GM13976 (cell line): ENCODE measurements at regions not wholly inside any gene's neighbourhood (a gene's known extent, or its start where the extent isn't known, plus 50 kb on each side); places are given as distances from the start of the nearest gene placed in this dataset.

Experiments used
- DNase-seq: peaks from one replicate; pipeline ENCODE4 v3.0.0; 2012; ENCODE audit warnings: low spot score
- in situ Hi-C: fragments of 300-500 bp; cut with MboI; formaldehyde crosslinking; loops from one replicate; pipeline ENCODE4 v1.12.0; 2022; ENCODE audit warnings: low sequenced_read_pairs, mixed read lengths, inconsistent platforms; ENCODE audit not compliant: unreplicated experiment
- TF ChIP-seq, protein P1 (sequence below): IDR thresholded peaks from 2 replicates; pipeline ENCODE4 v1.5.1; 2012; ENCODE audit warnings: borderline replicate concordance, mild to moderate bottlenecking; ENCODE audit not compliant: insufficient read depth; ENCODE audit errors: extremely low read depth, missing control alignments, control extremely low read depth

DNA sequence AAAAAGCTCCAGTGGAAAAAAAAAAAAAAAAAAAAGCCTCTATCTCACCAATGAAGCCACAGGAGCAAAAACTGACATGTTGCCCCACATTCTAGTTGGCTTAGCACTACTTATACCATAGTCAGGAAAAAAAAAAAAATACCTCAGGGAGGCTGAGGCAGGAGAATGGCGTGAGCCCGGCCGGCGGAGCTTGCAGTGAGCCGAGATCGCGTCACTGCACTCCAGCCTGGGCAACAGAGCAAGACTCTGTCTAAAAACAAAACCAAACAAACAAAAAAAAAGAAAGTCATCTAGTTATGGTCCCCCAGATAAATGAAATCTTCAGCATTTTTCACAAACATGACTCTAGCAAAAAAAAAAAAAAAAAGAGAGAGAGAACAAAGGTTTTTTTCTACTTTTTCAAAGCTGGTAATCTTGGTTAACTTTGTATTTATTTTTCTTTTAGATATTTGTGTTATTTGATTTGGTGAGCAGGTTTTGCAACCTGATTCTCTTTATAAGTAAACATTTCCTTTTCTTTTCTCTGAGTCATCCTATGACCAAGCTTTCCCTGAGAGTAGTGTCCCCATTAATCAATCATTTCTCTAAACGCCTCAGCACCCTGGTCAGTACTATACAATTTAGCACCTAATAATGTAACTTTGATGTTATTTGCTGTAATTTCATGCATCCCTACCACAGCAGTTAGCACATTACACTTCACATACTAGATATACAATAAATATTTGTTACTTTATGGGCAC, 273.7 kb upstream of the PIK3C3 start:
- TF ChIP-seq, protein P1, sequence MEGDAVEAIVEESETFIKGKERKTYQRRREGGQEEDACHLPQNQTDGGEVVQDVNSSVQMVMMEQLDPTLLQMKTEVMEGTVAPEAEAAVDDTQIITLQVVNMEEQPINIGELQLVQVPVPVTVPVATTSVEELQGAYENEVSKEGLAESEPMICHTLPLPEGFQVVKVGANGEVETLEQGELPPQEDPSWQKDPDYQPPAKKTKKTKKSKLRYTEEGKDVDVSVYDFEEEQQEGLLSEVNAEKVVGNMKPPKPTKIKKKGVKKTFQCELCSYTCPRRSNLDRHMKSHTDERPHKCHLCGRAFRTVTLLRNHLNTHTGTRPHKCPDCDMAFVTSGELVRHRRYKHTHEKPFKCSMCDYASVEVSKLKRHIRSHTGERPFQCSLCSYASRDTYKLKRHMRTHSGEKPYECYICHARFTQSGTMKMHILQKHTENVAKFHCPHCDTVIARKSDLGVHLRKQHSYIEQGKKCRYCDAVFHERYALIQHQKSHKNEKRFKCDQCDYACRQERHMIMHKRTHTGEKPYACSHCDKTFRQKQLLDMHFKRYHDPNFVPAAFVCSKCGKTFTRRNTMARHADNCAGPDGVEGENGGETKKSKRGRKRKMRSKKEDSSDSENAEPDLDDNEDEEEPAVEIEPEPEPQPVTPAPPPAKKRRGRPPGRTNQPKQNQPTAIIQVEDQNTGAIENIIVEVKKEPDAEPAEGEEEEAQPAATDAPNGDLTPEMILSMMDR = no peak
- no peak for DNase-seq
- in situ Hi-C loops = no loop called here

DNA sequence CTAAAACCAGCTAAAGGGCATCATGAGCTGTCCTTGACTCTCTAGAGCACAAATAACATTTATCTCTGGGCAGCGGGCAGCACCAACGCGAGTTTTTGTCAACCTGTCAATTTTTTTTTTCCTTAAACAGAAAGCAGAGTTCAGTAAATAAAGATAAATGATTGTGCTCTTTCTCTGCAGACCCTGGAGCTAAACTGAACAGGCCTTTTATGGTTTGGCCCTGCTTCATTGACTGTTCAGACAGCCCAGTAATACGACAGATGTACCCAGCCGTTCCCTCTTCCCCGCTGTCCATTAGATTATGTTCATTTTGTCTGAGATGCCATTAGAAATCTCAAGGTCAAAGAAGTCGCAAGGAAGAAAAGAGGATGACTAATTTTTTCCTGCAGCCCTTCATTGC, 280.5 kb upstream of the PIK3C3 start:
- DNase-seq = no peak
- TF ChIP-seq, protein P1 = no peak
- in situ Hi-C loops = no loop called here

DNA sequence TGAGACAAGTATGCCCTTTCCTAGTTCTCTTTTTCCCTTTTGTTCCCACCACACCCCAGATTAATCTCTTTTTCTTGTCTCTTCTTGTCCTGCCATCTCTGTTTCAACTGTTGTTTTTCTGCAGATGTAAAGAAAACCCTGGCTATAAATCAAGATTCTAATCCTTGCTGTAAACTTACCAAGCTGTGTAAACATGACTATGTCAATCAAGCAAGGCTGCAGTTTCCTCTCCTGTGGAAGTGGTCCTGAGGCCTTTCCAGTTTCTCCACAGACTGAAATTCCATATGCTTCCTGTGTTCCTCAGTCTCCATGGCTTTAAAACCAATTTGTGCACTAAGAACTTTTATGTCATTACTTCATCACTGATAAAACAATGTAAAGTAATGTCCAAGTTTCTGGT, 288.8 kb upstream of the PIK3C3 start:
- TF ChIP-seq, protein P1 = no peak
- in situ Hi-C loops = no loop called here
- no peak for DNase-seq

DNA sequence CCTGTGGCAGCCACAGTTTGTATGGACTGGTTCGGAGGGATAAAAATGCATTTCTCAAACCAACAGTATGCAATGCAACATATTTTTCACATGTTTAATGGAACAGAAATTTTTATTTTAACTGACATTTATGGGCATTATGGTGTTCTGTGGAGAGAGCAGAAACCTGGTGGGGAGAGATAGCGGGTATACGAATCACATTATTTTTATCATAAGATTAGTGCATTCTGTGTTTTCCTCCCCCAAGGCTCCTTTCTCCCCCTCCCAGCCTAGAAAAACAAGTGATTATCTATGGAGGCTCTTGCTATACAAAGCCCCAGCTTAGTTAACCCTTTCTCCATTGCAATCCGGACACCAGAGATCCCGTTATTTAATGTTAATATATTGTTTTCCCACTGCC, 289.8 kb upstream of the PIK3C3 start:
- in situ Hi-C loops = no loop called here
- TF ChIP-seq, protein P1 = no peak
- no peak for DNase-seq

DNA sequence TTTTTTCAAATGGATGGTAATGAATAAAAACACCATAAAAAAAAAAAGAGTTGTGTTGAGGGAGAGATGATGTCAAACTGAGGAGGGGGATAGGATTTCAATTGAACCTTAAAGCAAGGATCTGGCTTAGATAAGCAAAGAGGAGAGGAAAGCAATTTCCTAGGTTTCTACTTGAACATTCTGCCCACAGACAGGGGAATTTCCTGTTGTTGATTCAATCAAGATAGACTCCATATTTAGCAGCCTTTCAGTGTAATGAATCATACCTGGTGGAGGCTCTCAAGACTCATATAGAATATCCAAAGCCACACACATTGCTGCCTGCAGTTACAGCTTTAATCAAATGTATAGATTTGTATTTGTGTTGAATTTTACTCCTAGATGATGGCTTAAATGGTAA, 294.4 kb upstream of the PIK3C3 start:
- in situ Hi-C loops = no loop called here
- no peak for DNase-seq
- TF ChIP-seq, protein P1 = no peak

DNA sequence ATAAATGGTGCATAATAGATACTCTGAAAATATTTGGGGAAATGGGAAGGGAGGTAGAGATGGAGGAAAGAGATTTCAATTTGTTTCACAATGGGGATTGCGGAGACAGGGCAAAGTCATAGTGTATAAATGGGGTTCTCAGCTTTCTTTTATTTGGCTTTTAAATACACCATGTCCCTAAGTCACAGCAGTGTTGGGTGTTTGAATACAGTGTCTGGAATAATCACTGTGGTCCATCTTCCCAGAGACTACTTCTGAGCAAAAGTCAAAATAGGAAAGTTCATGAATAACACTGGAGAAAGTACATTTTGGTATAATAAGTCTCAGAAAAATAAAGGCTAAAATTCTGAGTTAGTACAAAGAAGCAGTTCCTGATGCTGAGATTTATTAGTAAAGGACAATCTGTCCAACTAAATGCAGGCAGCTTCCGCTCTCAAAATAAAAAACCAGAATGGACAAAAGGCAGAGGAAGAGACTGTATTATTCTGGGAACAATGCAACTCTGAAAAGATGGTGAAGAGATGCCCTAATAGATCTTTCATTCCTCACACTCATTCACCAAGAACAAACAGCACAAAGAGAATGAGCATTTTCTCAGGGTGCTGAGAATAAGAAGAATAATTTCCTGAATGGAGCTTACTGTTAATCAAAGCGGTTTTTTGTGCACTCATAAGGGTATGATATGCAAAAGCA, 295.4 kb upstream of the PIK3C3 start:
- DNase-seq = no peak
- in situ Hi-C loops = no loop called here
- TF ChIP-seq, protein P1 = no peak

DNA sequence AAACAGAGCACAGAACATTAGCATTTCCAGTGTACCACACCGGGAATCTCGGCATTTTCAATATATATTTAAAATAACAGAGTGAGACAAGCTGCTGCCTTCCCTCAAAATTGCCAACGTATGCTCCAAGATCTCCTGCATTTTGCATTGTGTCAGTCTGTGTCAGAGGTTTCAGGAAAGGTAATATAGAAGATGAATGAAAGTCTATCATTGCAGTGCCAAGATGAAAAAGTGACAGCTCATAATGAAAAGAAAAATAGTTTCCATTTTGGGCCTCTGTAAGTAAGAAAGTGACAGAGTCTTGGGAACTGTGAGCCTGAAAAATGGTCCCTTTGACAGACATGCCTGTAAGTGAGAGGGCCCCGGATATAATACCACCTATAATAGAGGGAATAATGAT, 297.8 kb upstream of the PIK3C3 start:
- in situ Hi-C loops = no loop called here
- TF ChIP-seq, protein P1 = no peak
- no peak for DNase-seq
